Heart left ventricle (tissue), 16 donors: ENCODE measurements at regions not wholly inside any gene's neighbourhood (a gene's known extent, or its start where the extent isn't known, plus 50 kb on each side); places are given as distances from the start of the nearest gene placed in this dataset.

Experiments
- ATAC-seq, 4 donors: fragments of 200-7000 bp; cut with Tn5 transposase; one replicate each; pipeline ENCODE4 v1.9.1; 2020 to 2022; ENCODE audit warnings: moderate library complexity in 4 of 4, mild to moderate bottlenecking in 3 of 4, moderate number of reproducible peaks in 1 of 4
- DNase-seq, 5 donors: peaks; one replicate each; pipeline ENCODE4 v3.0.0-alpha.2; 2020
- H3K27ac ChIP-seq, 12 donors: fragments of 200-600 bp; sonication (generic) in 4 of 12; one replicate each; pipeline versions ENCODE4 v1.5.0 to v1.8.0; 2016 to 2022; ENCODE audit warnings: mild to moderate bottlenecking in 2 of 12
- H3K27me3 ChIP-seq, 9 donors: fragments of 200-600 bp; sonication (generic) in 2 of 9; one replicate each; pipeline versions ENCODE4 v1.5.1 to v1.8.0; 2016 to 2022; ENCODE audit warnings: mild to moderate bottlenecking in 3 of 9
- H3K36me3 ChIP-seq, 9 donors: fragments of 200-600 bp; sonication (generic) in 2 of 9; one replicate each; pipeline versions ENCODE4 v1.5.0 to v1.8.0; 2018 to 2022; ENCODE audit warnings: mild to moderate bottlenecking in 2 of 9
- H3K4me1 ChIP-seq, 12 donors: fragments of 200-600 bp; sonication (generic) in 4 of 12; one replicate each; pipeline versions ENCODE4 v1.5.0 to v1.8.0; 2016 to 2022; ENCODE audit warnings: mild to moderate bottlenecking in 3 of 12
- H3K4me3 ChIP-seq, 12 donors: fragments of 200-600 bp; sonication (generic) in 4 of 12; one replicate each; pipeline versions ENCODE4 v1.5.0 to v1.8.0; 2017 to 2022; ENCODE audit warnings: mild to moderate bottlenecking in 9 of 12, moderate library complexity in 4 of 12
- H3K9me3 ChIP-seq, 12 donors: fragments of 200-600 bp; sonication (generic) in 4 of 12; one replicate each; pipeline versions ENCODE4 v1.5.0 to v1.8.0; 2016 to 2022; ENCODE audit warnings: mild to moderate bottlenecking in 1 of 12
- CTCF ChIP-seq, 12 donors: fragments of 200-600 bp; sonication (generic) in 4 of 12; IDR thresholded peaks; one replicate each; pipeline versions ENCODE4 v1.5.0 to v1.8.0; 2018 to 2022; ENCODE audit warnings: antibody characterized with exemption in 12 of 12, mild to moderate bottlenecking in 5 of 12
- POLR2A ChIP-seq, 2 donors: fragments of 450-650 bp; IDR thresholded peaks; one replicate each; pipeline ENCODE4 v1.6.1; 2017; ENCODE audit warnings: antibody characterized with exemption in 2 of 2, mild to moderate bottlenecking in 2 of 2, moderate library complexity in 2 of 2
- WGBS, 4 donors: extraction: QIAGEN DNeasy Blood & Tissue Kit in 2 of 4; methylation state at CpG; one replicate each; pipeline versions ENCODE4 v1.1.5 to v1.1.7; 2013 to 2018; 5-methylcytosine and 5-hydroxymethylcytosine counted together
- intact Hi-C, 10 donors: fragments of 100-400 bp; cut with DNase I; formaldehyde crosslinking; loops; one replicate each; pipeline versions ENCODE4 v1.11.1 to v1.14.2; 2022
- donor health status: ischemic (EF 13 %, LVEDD 7.1; RV severe dilation, severe dysfunction).
- donor health status: healthy with polysubstance abuse.
- donor health status: DM: no; HTN: yes; CAD: no.
- donor health status: DM: no; HTN: no; CAD: no.
- donor health status: ischemic (EF 25% LVEDD 6.9; RV normal size, moderate dysfunction).
- donor health status: ischemic (EF 25% LVEDD 5.7; RV mildly dilated, moderate dysfunction).
- donor health status: healthy.
- donor health status: DM: yes; HTN: yes; CAD: no.
- donor health status: ischemic (EF 35%, LVEDD 5.7; RV mildly dilated, moderate dysfunction).
- donor health status: nonischemic (EF 11% LVEDD 7.7; RV severe dilation, severe dysfunction).
- donor health status: DM: yes; HTN: yes; CAD: no.
- donor health status: PGD.
- donor health status: ischemic (EF 29% LVEDD 5.4; RV normal size, mild dysfunction).
- donor health status: nonischemic (EF 23%, LVEDD 6.1; RV moderate dilation, normal function).

GRCh38 chr9:16335788-16336580 lies 534.5 kb downstream of the BNC2 start:
- no peaks in the 10 kb centered on the region for H3K27me3 ChIP-seq
- peak overlapping the region in 3 of 12 donors; percentile 25 to 69 (median 58) for H3K27ac ChIP-seq
- H3K4me1 ChIP-seq, result peaks cover 0 to 17% (median 0%) of the 10 kb centered on the region in 12 donors
- TF ChIP-seq CTCF (IDR thresholded peaks at IDR 0.05) (no peak), POLR2A (IDR thresholded peaks at IDR 0.05) (no peak)
- intact Hi-C loops, result no loop called here
- DNase-seq (peak in 4 of 5 donors; percentile 29 to 79 (median 72)), ATAC-seq (peak; percentile 21 to 92 (median 84))
- WGBS, 4 donors, result 77 to 82% (median 82%) methylated on average over 7 of the region's 7 CpGs
- no peaks in the 10 kb centered on the region for H3K36me3 ChIP-seq
- H3K4me3 ChIP-seq, result no peak overlapping the region
- H3K9me3 ChIP-seq, result peaks cover 0 to 7% (median 0%) of the 10 kb centered on the region in 12 donors

GRCh38 chr9:16336833-16337232 lies 533.6 kb downstream of the BNC2 start:
- Histone ChIP-seq H3K36me3 (no peaks in the 10 kb centered on the region), H3K4me1 (peaks cover 0 to 18% (median 0%) of the 10 kb centered on the region in 12 donors), H3K4me3 (no peak overlapping the region), H3K27ac (peak overlapping the region in 2 of 12 donors; percentile 58 to 64), H3K9me3 (peaks cover 0 to 7% (median 0%) of the 10 kb centered on the region in 12 donors), H3K27me3 (no peaks in the 10 kb centered on the region)
- DNase-seq (no peak), ATAC-seq (no peak)
- no peak for TF ChIP-seq CTCF (IDR thresholded peaks at IDR 0.05)
- TF ChIP-seq POLR2A (IDR thresholded peaks at IDR 0.05), result no peak
- intact Hi-C loops, result no loop called here
- 47 to 83% (median 50%) methylated on average over 2 of the region's 2 CpGs for WGBS, 4 donors

DNA sequence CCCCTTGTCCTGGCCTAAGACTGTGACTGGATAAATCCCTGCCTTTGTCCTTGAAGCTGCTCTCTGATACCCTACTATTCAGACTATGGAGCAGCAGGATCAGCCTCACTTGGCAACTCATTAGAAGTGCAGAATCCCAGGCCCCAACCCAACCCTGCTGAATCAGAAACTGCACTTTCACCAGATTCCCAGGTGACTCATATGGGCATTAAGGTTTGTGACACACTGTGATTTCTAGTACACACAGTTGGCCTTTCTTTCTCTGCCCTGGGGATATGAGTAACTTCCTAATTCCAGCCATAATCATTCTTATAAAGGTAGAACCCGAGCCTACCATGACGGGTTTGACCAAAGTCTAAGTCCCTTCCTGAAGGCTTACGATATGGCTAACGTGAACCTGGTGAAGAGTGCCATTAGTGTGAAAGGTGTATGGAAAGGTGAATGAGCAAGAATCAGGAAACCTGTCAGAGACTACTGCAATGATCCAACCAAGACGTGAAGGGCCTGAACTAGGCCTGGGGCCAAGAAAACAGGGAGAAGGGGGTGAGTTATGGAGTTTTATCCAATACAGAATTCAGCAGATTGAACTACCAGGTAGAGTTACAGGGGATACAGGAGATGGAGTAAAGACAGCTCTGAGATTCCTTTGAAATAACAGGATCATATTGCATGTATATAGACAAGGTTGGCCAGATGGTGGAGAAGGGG lies 533.0 kb downstream of the BNC2 start:
- WGBS, 4 donors, result 89 to 93% (median 92%) methylated on average over 5 of the region's 5 CpGs
- peak overlapping the region in 1 of 12 donors; percentile 58 for H3K27ac ChIP-seq
- H3K4me1 ChIP-seq, result peaks cover 0 to 24% (median 0%) of the 10 kb centered on the region in 12 donors
- H3K9me3 ChIP-seq, result peaks cover 0 to under 1% (median 0%) of the 10 kb centered on the region in 12 donors
- no peaks in the 10 kb centered on the region for H3K27me3 ChIP-seq
- no peak for TF ChIP-seq CTCF (IDR thresholded peaks at IDR 0.05)
- intact Hi-C loops, result no loop called here
- H3K4me3 ChIP-seq, result no peak overlapping the region
- DNase-seq (no peak), ATAC-seq (no peak)
- H3K36me3 ChIP-seq, result no peaks in the 10 kb centered on the region

DNA sequence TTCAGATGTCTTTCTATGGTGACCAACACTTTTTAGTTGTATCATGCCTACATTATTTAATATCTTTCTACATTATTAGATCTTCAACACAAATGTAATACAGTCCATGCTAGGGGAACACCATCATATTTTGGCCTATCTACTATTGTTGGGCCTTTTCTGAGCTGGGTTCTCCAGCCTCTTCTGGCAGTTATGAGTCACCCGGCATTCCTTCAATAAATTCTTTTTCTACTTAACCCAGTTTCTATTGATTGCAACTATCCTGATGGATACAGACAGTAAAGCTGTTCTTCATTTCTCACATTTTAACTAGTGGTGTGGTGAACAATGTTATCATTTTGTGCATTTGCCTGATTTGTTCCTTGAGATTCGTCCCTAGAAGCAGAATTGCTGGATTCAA lies 529.3 kb downstream of the BNC2 start:
- intact Hi-C loops, result loop anchor here in 2 of 10 donors (5.0 to 10.0 kb wide), 3 partner anchors 74 to 149 kb away; no protein-coding TSS in a partner anchor
- no peak for DNase-seq
- ATAC-seq, result no peak
- no peaks in the 10 kb centered on the region for H3K27me3 ChIP-seq
- H3K4me3 ChIP-seq, result no peak overlapping the region
- no peak for TF ChIP-seq POLR2A (IDR thresholded peaks at IDR 0.05)
- no peak for TF ChIP-seq CTCF (IDR thresholded peaks at IDR 0.05)
- peaks cover 0 to 31% (median 9%) of the 10 kb centered on the region in 12 donors for H3K4me1 ChIP-seq
- 84 to 91% (median 89%) methylated on average over 2 of the region's 2 CpGs for WGBS, 4 donors
- H3K9me3 ChIP-seq, result no peaks in the 10 kb centered on the region
- H3K27ac ChIP-seq, result no peak overlapping the region
- no peaks in the 10 kb centered on the region for H3K36me3 ChIP-seq
